DND-41 (cell line): ENCODE measurements at regions not wholly inside any gene's neighbourhood (a gene's known extent, or its start where the extent isn't known, plus 50 kb on each side); places are given as distances from the start of the nearest gene placed in this dataset.

Experiments used
- EZH2 ChIP-seq: IDR thresholded peaks from 3 replicates; pipeline ENCODE4 v1.6.1; 2012; ENCODE audit warnings: borderline replicate concordance, low read depth, mild to moderate bottlenecking, moderate library complexity, low read length, inconsistent platforms; ENCODE audit not compliant: severe bottlenecking
- TF ChIP-seq, protein P1 (sequence below): IDR thresholded peaks from 2 replicates; pipeline ENCODE4 v1.5.1; 2012; ENCODE audit warnings: borderline replicate concordance, low read length, moderate library complexity, mild to moderate bottlenecking; ENCODE audit not compliant: poor library complexity, severe bottlenecking; ENCODE audit errors: extremely low read depth

DNA sequence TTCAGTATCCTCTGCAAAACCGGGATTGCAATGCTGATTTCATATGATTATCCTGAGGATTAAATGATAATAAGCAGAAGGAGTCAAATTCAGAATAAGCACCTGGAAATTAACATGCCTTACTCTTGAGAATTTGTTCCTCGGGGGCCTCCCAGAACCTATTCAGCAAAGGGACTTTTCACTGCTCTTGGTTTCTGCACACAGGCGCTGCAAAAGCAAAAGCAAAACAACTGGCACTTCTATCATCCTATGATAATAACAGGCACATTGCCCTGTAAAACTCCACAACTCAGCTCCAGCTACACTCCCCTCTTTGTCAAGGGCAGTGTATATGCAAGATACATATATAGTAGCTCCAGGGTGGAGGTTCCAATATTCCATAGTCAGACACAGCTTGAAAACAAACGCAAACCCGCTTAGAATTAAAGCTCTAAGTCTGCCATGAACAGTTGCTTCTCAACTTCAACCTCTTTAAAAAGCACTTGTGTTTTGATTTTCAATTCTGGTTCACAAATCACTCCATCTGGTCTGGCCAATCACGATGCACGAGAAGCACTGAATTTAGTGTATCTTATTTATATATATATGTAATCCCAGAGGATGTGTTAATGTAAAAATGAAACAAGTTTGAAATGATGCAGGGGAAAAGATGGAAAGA, 119.9 kb upstream of the PTER start:
- TF ChIP-seq, protein P1, sequence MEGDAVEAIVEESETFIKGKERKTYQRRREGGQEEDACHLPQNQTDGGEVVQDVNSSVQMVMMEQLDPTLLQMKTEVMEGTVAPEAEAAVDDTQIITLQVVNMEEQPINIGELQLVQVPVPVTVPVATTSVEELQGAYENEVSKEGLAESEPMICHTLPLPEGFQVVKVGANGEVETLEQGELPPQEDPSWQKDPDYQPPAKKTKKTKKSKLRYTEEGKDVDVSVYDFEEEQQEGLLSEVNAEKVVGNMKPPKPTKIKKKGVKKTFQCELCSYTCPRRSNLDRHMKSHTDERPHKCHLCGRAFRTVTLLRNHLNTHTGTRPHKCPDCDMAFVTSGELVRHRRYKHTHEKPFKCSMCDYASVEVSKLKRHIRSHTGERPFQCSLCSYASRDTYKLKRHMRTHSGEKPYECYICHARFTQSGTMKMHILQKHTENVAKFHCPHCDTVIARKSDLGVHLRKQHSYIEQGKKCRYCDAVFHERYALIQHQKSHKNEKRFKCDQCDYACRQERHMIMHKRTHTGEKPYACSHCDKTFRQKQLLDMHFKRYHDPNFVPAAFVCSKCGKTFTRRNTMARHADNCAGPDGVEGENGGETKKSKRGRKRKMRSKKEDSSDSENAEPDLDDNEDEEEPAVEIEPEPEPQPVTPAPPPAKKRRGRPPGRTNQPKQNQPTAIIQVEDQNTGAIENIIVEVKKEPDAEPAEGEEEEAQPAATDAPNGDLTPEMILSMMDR = no peak
- no peak for TF ChIP-seq EZH2
